Thyroid gland (tissue), 4 donors: ENCODE measurements at regions not wholly inside any gene's neighbourhood (a gene's known extent, or its start where the extent isn't known, plus 50 kb on each side); places are given as distances from the start of the nearest gene placed in this dataset.

ENCODE experiments used
- CTCF ChIP-seq, 6 experiments: fragments of 200-600 bp in 3 of 6; fragments of 450-650 bp in 3 of 6; sonication (generic) in 3 of 6; IDR thresholded peaks; one replicate each; pipeline ENCODE4 v1.5.1; 2016 to 2019; ENCODE audit warnings: antibody characterized with exemption in 6 of 6, mild to moderate bottlenecking in 2 of 6, inconsistent platforms in 1 of 6, moderate library complexity in 1 of 6
- POLR2A ChIP-seq, 2 donors: fragments of 450-650 bp; IDR thresholded peaks; one replicate each; pipeline ENCODE4 v1.6.1; 2017; ENCODE audit warnings: antibody characterized with exemption in 2 of 2, mild to moderate bottlenecking in 2 of 2, moderate library complexity in 1 of 2

- TF ChIP-seq CTCF (IDR thresholded peaks at IDR 0.05) (no peak), POLR2A (IDR thresholded peaks at IDR 0.05) (no peak)
Observed at GRCh38 chr3:127385540-127385870, 97.7 kb upstream of the PRR20G start.
